Testis (tissue), 2 donors: ENCODE measurements at regions not wholly inside any gene's neighbourhood (a gene's known extent, or its start where the extent isn't known, plus 50 kb on each side); places are given as distances from the start of the nearest gene placed in this dataset.

ENCODE experiments used
- POLR2A ChIP-seq: fragments of 450-650 bp; IDR thresholded peaks from one replicate; pipeline ENCODE4 v1.6.1; 2017; ENCODE audit warnings: antibody characterized with exemption, mild to moderate bottlenecking, moderate library complexity
- TF ChIP-seq, protein P1 (sequence below), 3 experiments: fragments of 450-650 bp in 2 of 3; fragments of 200-600 bp in 1 of 3; sonication (generic) in 1 of 3; IDR thresholded peaks; one replicate each; pipeline ENCODE4 v1.5.1; 2016 to 2019; ENCODE audit warnings: antibody characterized with exemption in 3 of 3, mild to moderate bottlenecking in 2 of 3, moderate library complexity in 1 of 3

DNA sequence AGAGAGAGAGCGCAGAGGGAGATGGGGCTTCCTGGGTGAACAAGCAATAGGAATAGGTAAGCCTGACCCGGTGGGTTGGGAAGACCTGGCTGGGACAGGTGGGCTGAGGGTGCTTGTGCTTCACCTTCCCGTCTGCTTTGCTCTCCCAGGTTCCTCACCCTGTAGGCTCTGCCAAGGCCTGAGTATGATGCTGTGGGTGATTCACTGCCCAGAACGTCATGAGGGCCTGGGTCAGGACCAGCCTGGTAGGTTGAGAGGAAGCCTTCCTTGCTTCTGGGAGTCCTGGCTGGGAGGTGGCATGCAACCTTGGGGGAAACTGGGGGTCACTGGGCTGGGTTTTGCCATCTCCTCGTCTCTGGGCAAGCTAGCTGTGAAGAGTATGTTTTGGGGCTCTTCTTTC lies 220.2 kb upstream of the APCDD1 start:
- TF ChIP-seq, protein P1, sequence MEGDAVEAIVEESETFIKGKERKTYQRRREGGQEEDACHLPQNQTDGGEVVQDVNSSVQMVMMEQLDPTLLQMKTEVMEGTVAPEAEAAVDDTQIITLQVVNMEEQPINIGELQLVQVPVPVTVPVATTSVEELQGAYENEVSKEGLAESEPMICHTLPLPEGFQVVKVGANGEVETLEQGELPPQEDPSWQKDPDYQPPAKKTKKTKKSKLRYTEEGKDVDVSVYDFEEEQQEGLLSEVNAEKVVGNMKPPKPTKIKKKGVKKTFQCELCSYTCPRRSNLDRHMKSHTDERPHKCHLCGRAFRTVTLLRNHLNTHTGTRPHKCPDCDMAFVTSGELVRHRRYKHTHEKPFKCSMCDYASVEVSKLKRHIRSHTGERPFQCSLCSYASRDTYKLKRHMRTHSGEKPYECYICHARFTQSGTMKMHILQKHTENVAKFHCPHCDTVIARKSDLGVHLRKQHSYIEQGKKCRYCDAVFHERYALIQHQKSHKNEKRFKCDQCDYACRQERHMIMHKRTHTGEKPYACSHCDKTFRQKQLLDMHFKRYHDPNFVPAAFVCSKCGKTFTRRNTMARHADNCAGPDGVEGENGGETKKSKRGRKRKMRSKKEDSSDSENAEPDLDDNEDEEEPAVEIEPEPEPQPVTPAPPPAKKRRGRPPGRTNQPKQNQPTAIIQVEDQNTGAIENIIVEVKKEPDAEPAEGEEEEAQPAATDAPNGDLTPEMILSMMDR (IDR thresholded peaks at IDR 0.05): no peak
- no peak for TF ChIP-seq POLR2A
